H9 (cell line): ENCODE measurements at regions not wholly inside any gene's neighbourhood (a gene's known extent, or its start where the extent isn't known, plus 50 kb on each side); places are given as distances from the start of the nearest gene placed in this dataset.

Experiments used
- DNase-seq: peaks from one replicate; pipeline ENCODE4 v3.0.0-alpha.2; 2017
- H2AFZ ChIP-seq: one replicate; pipeline ENCODE4 v1.6.1; 2013; ENCODE audit warnings: mild to moderate bottlenecking, low read length, control low read depth, moderate library complexity
- H2AK5ac ChIP-seq: 2 replicates; pipeline ENCODE4 v1.6.1; 2013; ENCODE audit warnings: low read length, control low read depth, mixed read lengths; ENCODE audit not compliant: insufficient read length
- H2BK120ac ChIP-seq: one replicate; pipeline ENCODE4 v1.6.1; 2013; ENCODE audit warnings: low read depth, mild to moderate bottlenecking, low read length, control low read depth, inconsistent platforms; ENCODE audit not compliant: poor library complexity, severe bottlenecking
- H2BK12ac ChIP-seq: 2 replicates; pipeline ENCODE4 v1.6.1; 2013; ENCODE audit warnings: low read length, control low read depth, mixed read lengths, low read depth; ENCODE audit not compliant: insufficient read length
- H2BK15ac ChIP-seq: 2 replicates; pipeline ENCODE4 v1.6.1; 2013; ENCODE audit warnings: low read depth, low read length, control low read depth
- H2BK20ac ChIP-seq: one replicate; pipeline ENCODE4 v1.6.1; 2013; ENCODE audit warnings: low read depth, mild to moderate bottlenecking, low read length, control low read depth, inconsistent platforms; ENCODE audit not compliant: poor library complexity, severe bottlenecking
- H2BK5ac ChIP-seq: 2 replicates; pipeline ENCODE4 v1.6.1; 2013; ENCODE audit warnings: low read length, control low read depth, mixed read lengths; ENCODE audit not compliant: insufficient read length
- H3K14ac ChIP-seq: 2 replicates; pipeline ENCODE4 v1.6.1; 2013; ENCODE audit warnings: low read length, control low read depth; ENCODE audit not compliant: insufficient read depth
- H3K18ac ChIP-seq: 2 replicates; pipeline ENCODE4 v1.6.1; 2013; ENCODE audit warnings: low read depth, mild to moderate bottlenecking, mixed read lengths, low read length, control low read depth; ENCODE audit not compliant: insufficient read length
- H3K23ac ChIP-seq: 2 replicates; pipeline ENCODE4 v1.6.1; 2013; ENCODE audit warnings: low read length, control low read depth, mixed read lengths, low read depth; ENCODE audit not compliant: insufficient read length
- H3K23me2 ChIP-seq: 2 replicates; pipeline ENCODE4 v1.6.1; 2013; ENCODE audit warnings: low read depth, mild to moderate bottlenecking, mixed read lengths, low read length, control low read depth; ENCODE audit not compliant: insufficient read length, poor library complexity, severe bottlenecking
- H3K27ac ChIP-seq: 2 replicates; pipeline ENCODE4 v1.5.1; 2013; ENCODE audit warnings: low read length, control low read depth, mixed read lengths, low read depth; ENCODE audit not compliant: insufficient read length
- H3K27me3 ChIP-seq: 2 replicates; pipeline ENCODE4 v1.6.1; 2013; ENCODE audit warnings: low read length, control low read depth, inconsistent platforms; ENCODE audit not compliant: insufficient read depth
- H3K4ac ChIP-seq: 2 replicates; pipeline ENCODE4 v1.6.1; 2013; ENCODE audit warnings: low read depth, mild to moderate bottlenecking, control low read depth, inconsistent platforms, low read length, moderate library complexity
- H3K4me1 ChIP-seq: 2 replicates; pipeline ENCODE4 v1.6.1; 2013; ENCODE audit warnings: low read length, control low read depth, inconsistent platforms; ENCODE audit not compliant: insufficient read depth
- H3K4me2 ChIP-seq: 2 replicates; pipeline ENCODE4 v1.6.1; 2013; ENCODE audit warnings: low read length, control low read depth, mixed read lengths; ENCODE audit not compliant: insufficient read length, insufficient read depth
- H3K56ac ChIP-seq: 2 replicates; pipeline ENCODE4 v1.6.1; 2013; ENCODE audit warnings: low read depth, mild to moderate bottlenecking, mixed read lengths, low read length, control low read depth; ENCODE audit not compliant: insufficient read length
- H3K79me1 ChIP-seq: 2 replicates; pipeline ENCODE4 v1.6.1; 2013; ENCODE audit warnings: low read depth, mild to moderate bottlenecking, moderate library complexity, low read length, control low read depth, inconsistent platforms; ENCODE audit not compliant: insufficient read depth, poor library complexity, severe bottlenecking
- H3K79me2 ChIP-seq: 2 replicates; pipeline ENCODE4 v1.6.1; 2013; ENCODE audit warnings: low read length, control low read depth, inconsistent platforms; ENCODE audit not compliant: insufficient read depth
- H3K9ac ChIP-seq: 2 replicates; pipeline ENCODE4 v1.6.1; 2013; ENCODE audit warnings: low read length, control low read depth, mixed read lengths; ENCODE audit not compliant: insufficient read length; ENCODE audit errors: extremely low read depth
- H3K9me3 ChIP-seq: one replicate; pipeline ENCODE4 v1.6.1; 2013; ENCODE audit warnings: low read depth, low read length, inconsistent platforms; ENCODE audit not compliant: control insufficient read depth
- H3T11ph ChIP-seq: one replicate; pipeline ENCODE4 v1.6.1; 2013; ENCODE audit warnings: mild to moderate bottlenecking, low read length, control low read depth, inconsistent platforms
- H4K20me1 ChIP-seq: one replicate; pipeline ENCODE4 v1.6.1; 2013; ENCODE audit not compliant: control insufficient read depth, insufficient read length, insufficient read depth
- H4K5ac ChIP-seq: 2 replicates; pipeline ENCODE4 v1.6.1; 2013; ENCODE audit warnings: low read depth, mild to moderate bottlenecking, mixed read lengths, low read length, control low read depth; ENCODE audit not compliant: insufficient read length
- H4K8ac ChIP-seq: replicated peaks from 2 replicates; pipeline ENCODE4 v1.6.1; 2013; ENCODE audit warnings: low read length, control low read depth, mixed read lengths, low read depth; ENCODE audit not compliant: insufficient read length
- H4K91ac ChIP-seq: 2 replicates; pipeline ENCODE4 v1.6.1; 2013; ENCODE audit warnings: low read depth, mild to moderate bottlenecking, moderate library complexity, mixed read lengths, low read length, control low read depth; ENCODE audit not compliant: insufficient read length
- H3K27ac Mint-ChIP-seq, 3 experiments: 2 replicates in 2 of 3; 3 replicates in 1 of 3; pipeline ENCODE4 v1.8.0; 2020 to 2021; ENCODE audit warnings: mixed read lengths in 3 of 3, mild to moderate bottlenecking in 1 of 3, moderate library complexity in 1 of 3
- H3K27me3 Mint-ChIP-seq: 2 replicates; pipeline ENCODE4 v1.8.0; 2021; ENCODE audit warnings: low read depth, mild to moderate bottlenecking, moderate library complexity, mixed read lengths
- H3K36me3 Mint-ChIP-seq, 3 experiments: 2 replicates in 2 of 3; 3 replicates in 1 of 3; pipeline ENCODE4 v1.8.0; 2020 to 2021; ENCODE audit warnings: low read depth in 3 of 3, mixed read lengths in 3 of 3; ENCODE audit not compliant: insufficient read depth in 1 of 3
- H3K4me1 Mint-ChIP-seq, 2 experiments: 2 replicates each; pipeline ENCODE4 v1.8.0; 2020; ENCODE audit warnings: mixed read lengths in 2 of 2
- H3K4me3 Mint-ChIP-seq, 2 experiments: 2 replicates in 1 of 2; 3 replicates in 1 of 2; pipeline ENCODE4 v1.8.0; 2020 to 2021; ENCODE audit warnings: mild to moderate bottlenecking in 2 of 2, mixed read lengths in 2 of 2, moderate library complexity in 1 of 2
- H3K9me3 Mint-ChIP-seq, 2 experiments: 2 replicates in 1 of 2; 3 replicates in 1 of 2; pipeline ENCODE4 v1.8.0; 2020; ENCODE audit warnings: mild to moderate bottlenecking in 2 of 2, mixed read lengths in 2 of 2, moderate library complexity in 1 of 2
- WGBS: extraction: QIAGEN DNeasy Blood & Tissue Kit; methylation state at CpG from one replicate; pipeline ENCODE4 v1.1.7; 2013; ENCODE audit warnings: missing lambda C conversion rate, low lambda C conversion rate, mixed read lengths; ENCODE audit not compliant: insufficient read length; ENCODE audit errors: extremely low coverage; 5-methylcytosine and 5-hydroxymethylcytosine counted together
- TF ChIP-seq, protein P1 (sequence below): fragments of 200-600 bp; sonication (generic); conservative IDR thresholded peaks from 3 replicates; pipeline ENCODE4 v1.8.0; 2021; ENCODE audit warnings: antibody characterized with exemption, mild to moderate bottlenecking

DNA sequence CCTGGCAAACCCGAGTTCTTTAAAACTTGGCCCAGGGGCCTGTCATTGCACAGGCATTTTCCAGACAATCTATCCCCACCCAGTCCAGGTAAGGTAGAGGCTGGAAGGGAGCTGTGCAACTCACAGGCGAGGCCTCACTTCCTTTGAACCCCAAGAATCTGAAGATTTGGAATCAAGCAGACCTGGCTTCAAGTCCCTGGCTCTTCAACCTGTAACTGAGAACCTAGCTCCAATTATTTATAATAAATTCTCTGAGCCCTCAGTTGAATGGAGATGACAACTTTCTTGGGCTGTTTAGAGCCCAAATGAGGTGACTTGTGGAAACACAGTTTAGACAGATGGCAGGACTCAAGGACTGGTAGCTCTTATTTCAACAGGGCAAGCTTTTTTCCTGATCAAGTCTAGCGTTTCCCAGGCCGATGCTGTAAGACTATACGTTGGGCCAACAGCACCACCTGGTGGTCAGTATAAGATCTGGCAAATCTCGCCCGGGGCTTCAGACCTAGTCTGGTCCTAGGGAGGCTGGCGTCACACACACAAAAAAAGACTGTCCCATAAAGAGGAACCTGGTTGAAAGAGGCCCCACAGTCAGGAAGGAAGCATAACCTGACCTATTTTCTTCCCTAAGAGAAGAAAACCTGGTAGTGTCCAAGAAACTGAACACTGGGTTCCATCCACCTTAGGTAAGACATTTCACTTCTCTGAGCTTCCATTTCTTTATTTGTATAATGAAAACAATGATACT is 117.9 kb downstream of the C17orf67 start:
- Histone ChIP-seq H2AK5ac (no peak overlapping the region), H3K9ac (no peak overlapping the region), H3K56ac (no peak overlapping the region), H2BK20ac (no peak overlapping the region), H3K14ac (no peak overlapping the region), H3K4ac (no peak overlapping the region), H3K79me2 (no peaks in the 10 kb centered on the region), H3K18ac (no peak overlapping the region), H2BK12ac (no peak overlapping the region), H4K20me1 (no peaks in the 10 kb centered on the region), H3K79me1 (no peaks in the 10 kb centered on the region), H2BK5ac (no peak overlapping the region), H2BK15ac (no peak overlapping the region), H2BK120ac (no peak overlapping the region), H3K4me1 (0 out of 2 replicates have a peak, but pooled peaks cover 4% of the 10 kb centered on the region), H4K8ac (no peak overlapping the region), H3K27me3 (no peaks in the 10 kb centered on the region), H3K23ac (no peak overlapping the region), H2AFZ (no peak overlapping the region), H3T11ph (no peak overlapping the region), H3K9me3 (no peaks in the 10 kb centered on the region), H4K5ac (no peak overlapping the region), H3K4me2 (no peak overlapping the region), H3K23me2 (no peaks in the 10 kb centered on the region), H3K27ac (no peak overlapping the region), H4K91ac (no peak overlapping the region)
- WGBS: no CpG with 5 or more reads among the region's 8 CpGs
- Mint-ChIP-seq H3K9me3 (no peaks in the 10 kb centered on the region; a peak in 1 of 5 replicates), H3K27ac (no peak overlapping the region), H3K36me3 (no peaks in the 10 kb centered on the region), H3K4me1 (peaks cover 8 to 11% of the 10 kb centered on the region in 2 experiments), H3K27me3 (no peaks in the 10 kb centered on the region; the same call in 1 of the 2 replicates), H3K4me3 (no peak overlapping the region)
- peak; percentile 89 for DNase-seq
- TF ChIP-seq, protein P1, sequence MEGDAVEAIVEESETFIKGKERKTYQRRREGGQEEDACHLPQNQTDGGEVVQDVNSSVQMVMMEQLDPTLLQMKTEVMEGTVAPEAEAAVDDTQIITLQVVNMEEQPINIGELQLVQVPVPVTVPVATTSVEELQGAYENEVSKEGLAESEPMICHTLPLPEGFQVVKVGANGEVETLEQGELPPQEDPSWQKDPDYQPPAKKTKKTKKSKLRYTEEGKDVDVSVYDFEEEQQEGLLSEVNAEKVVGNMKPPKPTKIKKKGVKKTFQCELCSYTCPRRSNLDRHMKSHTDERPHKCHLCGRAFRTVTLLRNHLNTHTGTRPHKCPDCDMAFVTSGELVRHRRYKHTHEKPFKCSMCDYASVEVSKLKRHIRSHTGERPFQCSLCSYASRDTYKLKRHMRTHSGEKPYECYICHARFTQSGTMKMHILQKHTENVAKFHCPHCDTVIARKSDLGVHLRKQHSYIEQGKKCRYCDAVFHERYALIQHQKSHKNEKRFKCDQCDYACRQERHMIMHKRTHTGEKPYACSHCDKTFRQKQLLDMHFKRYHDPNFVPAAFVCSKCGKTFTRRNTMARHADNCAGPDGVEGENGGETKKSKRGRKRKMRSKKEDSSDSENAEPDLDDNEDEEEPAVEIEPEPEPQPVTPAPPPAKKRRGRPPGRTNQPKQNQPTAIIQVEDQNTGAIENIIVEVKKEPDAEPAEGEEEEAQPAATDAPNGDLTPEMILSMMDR: peak; percentile 88
